HG02938 (cell line): ENCODE measurements at regions not wholly inside any gene's neighbourhood (a gene's known extent, or its start where the extent isn't known, plus 50 kb on each side); places are given as distances from the start of the nearest gene placed in this dataset.

Source experiments
- ATAC-seq: cut with Tn5 transposase; IDR thresholded peaks from one replicate; pipeline ENCODE4 v1.9.1; 2021; ENCODE audit warnings: mild to moderate bottlenecking, moderate library complexity; ENCODE audit not compliant: unreplicated experiment

- no peak for ATAC-seq
These were observed 330.8 kb downstream of the PTEN start for GRCh38 chr10:88194041-88194887.

DNA sequence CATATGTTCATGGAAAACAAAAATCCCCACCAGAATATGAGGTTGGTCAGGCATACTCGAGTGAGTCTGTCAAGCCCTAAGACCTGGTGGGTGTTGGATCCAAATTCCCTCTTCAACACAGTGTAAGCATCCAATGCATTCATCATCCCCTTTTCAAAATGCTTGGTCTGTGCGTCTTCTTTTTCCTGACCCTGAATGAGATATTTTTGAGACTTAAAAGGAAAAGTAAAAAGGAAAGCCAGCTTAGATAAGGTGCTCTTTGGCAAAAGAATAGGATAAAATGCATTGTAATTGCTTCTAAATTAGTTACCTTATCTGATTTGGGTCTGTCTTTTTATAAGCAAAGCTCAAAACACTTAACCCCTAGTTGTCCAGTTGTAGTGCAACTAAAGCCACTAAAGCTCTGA, 331.5 kb downstream of the PTEN start:
- ATAC-seq: no peak

DNA sequence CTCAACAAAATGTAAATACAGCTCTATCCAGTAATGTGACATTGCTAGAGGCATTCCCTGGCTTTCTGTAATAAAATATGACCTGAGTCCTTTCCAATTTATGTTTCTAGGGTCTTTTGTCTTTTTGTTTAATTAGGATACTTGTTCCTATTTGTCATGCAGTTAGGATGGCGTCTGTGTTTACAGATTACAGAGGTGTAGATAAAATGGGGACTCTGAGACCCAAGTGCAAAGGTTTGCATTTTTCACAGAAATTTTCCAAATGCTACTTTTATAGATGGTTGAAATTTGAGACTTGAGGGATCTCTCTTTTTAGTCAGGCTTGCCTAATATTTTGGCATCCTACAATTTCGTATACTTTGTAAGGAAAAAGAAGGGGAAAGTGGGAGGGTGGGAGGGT, 332.4 kb downstream of the PTEN start:
- ATAC-seq: no peak

- no peak for ATAC-seq
These were observed 332.9 kb downstream of the PTEN start for GRCh38 chr10:88196291-88196690.

- ATAC-seq: no peak
These were observed 334.6 kb downstream of the PTEN start for GRCh38 chr10:88198023-88198422.

DNA sequence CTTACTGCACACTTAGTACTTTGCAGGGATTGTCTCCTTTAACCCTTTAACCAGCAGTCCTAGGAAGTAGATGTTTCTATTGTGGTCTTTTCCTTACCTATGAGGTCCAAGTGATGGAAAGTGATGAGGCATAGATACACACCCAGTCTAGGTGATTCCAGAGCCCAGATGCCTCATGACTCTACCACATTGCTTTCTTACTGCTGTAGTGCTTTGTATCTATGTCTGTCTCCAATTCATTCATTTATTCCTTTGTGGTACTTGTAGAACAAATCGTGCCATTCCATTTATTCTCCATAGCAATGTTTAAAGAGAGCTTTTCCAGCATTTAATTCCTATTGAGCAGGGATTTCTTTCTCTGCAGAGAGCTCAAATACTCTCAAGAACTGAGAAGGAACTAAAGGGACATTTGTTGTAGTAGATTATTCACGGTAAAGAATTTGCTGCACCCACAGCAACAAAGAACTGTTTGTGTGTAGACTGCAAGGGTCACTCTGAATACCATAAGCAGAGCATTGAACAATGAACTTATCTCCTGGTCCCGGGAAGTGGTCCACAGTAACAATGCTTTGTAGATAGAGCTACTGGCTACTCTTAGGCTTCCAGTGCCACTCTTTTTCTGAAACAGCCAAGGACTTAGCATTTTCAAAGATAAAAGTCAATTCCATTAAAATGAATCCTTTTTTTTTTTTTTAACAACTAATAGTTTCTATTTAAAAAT, 337.0 kb downstream of the PTEN start:
- ATAC-seq: no peak

GRCh38 chr10:88205842-88206446, 342.5 kb downstream of the PTEN start:
- ATAC-seq: peak; percentile 49

- ATAC-seq: no peak
These were observed 343.7 kb downstream of the PTEN start for GRCh38 chr10:88207121-88207546.

DNA sequence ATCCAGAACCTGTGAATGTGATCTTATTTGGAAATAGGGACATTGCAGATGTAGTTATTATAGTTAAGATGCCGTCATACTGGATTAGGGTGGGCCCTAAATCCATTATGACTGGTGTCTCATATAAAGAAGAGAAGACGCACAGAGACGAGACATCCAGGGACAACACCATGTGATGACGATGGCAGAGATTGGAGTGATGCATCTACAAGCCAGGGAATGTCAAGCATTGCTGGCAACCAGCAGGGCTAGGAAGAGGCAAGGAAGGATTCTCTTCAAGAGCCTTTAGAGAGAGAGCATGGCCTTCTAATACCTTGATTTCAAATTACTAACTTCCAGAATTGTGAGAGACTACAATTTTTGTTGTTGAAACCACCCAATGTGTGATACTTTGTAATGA, 345.8 kb downstream of the PTEN start:
- no peak for ATAC-seq

DNA sequence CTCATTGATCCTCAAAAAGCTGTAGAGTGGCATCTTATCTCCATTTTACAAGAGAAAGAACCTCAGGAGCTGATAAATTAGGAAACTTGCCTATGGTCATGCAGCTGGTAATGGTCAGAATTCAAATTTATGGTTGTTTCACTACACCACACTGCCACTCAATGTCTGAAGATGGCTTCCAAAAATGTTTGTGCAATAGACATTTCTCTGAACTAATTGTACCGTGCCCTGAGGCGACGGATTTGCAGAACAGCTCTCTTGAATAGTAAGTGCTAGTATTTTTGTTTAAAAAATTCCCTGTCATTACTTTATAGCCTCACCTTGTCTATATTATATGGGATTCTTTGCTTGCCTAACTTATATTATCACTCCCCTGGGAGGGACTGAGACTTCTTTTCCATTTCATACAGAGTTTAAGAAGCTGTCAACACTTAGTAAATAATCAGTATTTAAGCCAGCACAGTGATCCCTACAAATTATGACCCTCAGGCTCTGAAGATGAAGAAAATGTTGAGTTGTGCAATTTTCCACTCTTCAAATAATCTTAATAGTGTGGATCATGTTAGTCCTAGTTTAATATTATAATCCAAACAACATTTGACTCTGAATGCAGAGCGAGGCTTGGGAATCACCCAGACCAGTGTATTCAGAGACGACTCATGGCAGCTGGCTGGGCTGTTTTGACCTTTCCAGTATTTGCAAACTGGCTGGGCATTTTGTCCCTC, 346.6 kb downstream of the PTEN start:
- ATAC-seq: no peak

- ATAC-seq: no peak
These were observed 347.8 kb downstream of the PTEN start for GRCh38 chr10:88211230-88211629.

DNA sequence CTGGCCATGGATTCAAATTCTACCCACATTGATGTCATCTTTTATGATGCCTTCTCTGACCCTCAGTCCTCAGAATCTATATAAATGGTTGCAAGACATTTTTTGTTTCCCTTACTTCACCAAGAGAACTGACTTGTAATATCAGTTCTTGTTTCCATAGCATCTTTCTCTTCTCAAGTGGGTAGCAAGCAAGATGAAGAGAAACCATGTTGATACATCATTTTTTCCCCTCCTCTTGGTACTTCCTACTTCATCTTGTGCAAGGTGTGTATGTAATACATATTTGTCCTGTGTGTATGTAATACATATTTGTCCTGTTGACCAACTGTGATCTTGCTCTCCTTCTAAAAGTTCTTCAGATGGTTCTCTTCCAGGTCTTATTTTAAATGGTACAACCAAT, 348.6 kb downstream of the PTEN start:
- ATAC-seq: no peak

DNA sequence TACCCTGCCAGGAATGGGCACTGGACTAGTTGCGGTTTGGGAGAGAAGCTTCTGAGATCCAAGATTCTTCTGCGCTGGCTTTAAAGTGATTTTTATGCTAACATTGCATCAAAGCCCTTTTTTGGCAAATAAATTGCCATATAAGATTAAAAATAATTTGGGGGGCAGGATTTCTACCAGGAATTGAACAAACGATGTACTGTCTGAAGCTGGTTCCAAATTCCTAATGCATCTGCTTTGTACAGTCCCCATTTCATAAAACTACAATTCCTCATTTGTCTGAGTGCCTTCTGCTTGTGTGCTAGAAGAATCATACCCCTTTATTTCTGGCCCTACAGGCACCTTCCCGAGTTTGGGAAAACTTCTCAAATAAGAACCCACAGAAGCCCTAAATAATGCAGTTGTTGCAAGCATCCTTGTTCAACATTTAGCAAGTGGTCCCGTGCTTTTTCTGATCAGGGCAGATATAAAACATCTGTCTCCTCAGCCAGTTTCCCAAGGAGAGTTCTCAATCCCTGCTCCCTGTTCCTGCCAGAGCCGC, 349.7 kb downstream of the PTEN start:
- ATAC-seq: no peak

DNA sequence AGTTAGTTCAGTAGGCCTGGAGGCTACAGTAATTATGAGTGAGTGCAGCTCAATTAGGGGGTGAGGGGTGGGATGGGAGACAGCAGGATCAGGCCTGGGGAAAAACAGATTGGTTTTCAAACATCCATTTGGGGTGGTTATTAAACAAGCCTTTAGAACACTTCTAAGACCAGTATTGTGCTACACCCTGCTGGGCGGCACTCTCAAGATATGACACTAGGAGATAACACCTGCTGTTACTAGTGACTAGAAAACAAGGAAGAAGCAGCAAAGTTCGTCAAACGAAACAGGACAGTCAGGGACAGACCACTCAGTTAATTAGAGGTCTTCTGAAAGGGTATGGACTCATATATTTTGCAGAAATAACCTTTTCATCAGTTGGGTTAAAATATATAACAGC, 353.6 kb downstream of the PTEN start:
- ATAC-seq: no peak

DNA sequence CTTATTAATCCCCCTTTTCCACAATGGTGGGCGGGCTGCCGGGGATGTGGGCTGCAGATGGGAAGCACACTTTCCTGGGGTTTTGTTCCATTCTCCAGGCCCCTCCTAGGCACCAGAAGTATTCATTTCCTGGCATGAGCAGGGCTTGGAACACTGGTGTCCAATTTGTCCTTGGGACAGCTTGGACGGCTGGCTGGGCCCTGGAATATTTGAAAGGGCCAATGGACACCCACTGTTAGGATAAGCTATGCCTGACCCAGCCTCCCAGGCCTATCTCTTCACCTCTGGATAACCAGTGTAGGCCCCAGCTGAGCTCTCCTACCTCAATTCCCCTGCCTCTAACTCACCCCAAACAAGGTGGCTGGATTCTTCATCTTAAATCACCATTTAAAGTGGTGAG, 354.9 kb downstream of the PTEN start:
- no peak for ATAC-seq

- no peak for ATAC-seq
These were observed 356.3 kb downstream of the PTEN start for GRCh38 chr10:88219753-88220152.

GRCh38 chr10:88221010-88221973, 357.9 kb downstream of the PTEN start:
- ATAC-seq: no peak

DNA sequence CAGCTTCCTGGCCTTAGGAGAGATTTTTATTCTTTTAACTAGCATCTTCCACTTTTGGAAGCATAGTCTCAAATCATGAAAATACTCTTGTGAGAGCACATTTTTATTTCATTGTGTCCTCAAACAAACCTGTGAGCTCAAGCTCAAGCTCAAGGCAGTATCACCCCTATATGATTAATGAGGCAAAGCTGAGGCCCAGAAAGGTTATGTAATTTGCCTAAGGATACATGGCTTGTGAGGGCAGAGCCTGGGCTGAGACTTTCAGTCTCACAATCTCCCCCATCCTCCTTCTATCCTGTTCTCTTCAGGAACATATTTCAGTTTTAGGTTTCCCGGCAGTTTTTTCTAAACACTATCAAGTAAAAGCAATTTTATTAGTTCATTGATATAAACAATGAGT, 359.5 kb downstream of the PTEN start:
- ATAC-seq: no peak
